ENCODE measurements at regions not wholly inside any gene's neighbourhood (a gene's known extent, or its start where the extent isn't known, plus 50 kb on each side); places are given as distances from the start of the nearest gene placed in this dataset.
"Not testable (repeated sequence)": the region's sequence is repeated elsewhere in the genome, so short reads cannot be mapped to it uniquely, and the experiment has no call there.

- 0 out of 2 replicates have a peak, but pooled peaks have one; percentile 27 for ATAC-seq
- POLR2A ChIA-PET (ENCODE audit: unreplicated experiment) = no interaction called here
- Histone ChIP-seq H4K20me1 (ENCODE audit: low read length) (no peaks in the 10 kb centered on the region), H3K27me3 (ENCODE audit: low read length) (no peaks in the 10 kb centered on the region), H2AFZ (ENCODE audit: low read length) (no peak overlapping the region), H3F3A (ENCODE audit: low read length, unreplicated experiment) (no peaks in the 10 kb centered on the region), H3K4me2 (ENCODE audit: low read length) (no peak overlapping the region), H3K4me3 (ENCODE audit: low read length) (no peak overlapping the region), H3K36me3 (ENCODE audit: low read depth, low read length) (no peaks in the 10 kb centered on the region), H3K9ac (ENCODE audit: low read length) (no peak overlapping the region), H3K79me2 (ENCODE audit: low read length) (no peaks in the 10 kb centered on the region), H3K9me3 (ENCODE audit: low read length) (no peaks in the 10 kb centered on the region), H3K9me2 (replicated peaks; ENCODE audit: low read length) (no peaks in the 10 kb centered on the region), H3K4me1 (ENCODE audit: insufficient read depth, low read length) (no peaks in the 10 kb centered on the region), H3K27ac (ENCODE audit: low read length) (no peak overlapping the region)
- no TSS peak for BruUV-seq (replicated peaks)
- peak; percentile 38 for DNase-seq
- CTCF ChIA-PET = no interaction called here
- no peak for TF ChIP-seq EZH2 (IDR thresholded peaks at IDR 0.05; ENCODE audit: low read length, unreplicated experiment)
- TF ChIP-seq CTCF (conservative IDR thresholded peaks at IDR 0.05; ENCODE audit: low read depth, low read length) = no peak
- TF ChIP-seq EZH2phosphoT487 (IDR thresholded peaks at IDR 0.05; ENCODE audit: borderline replicate concordance, low read length) = no peak
- intact Hi-C loops (cut with micrococcal nuclease) = no loop called here
Measured at GRCh38 chr10:18886102-18886501, 162.5 kb upstream of the MALRD1 start.

GRCh38 chr10:18906636-18907035 is 142.0 kb upstream of the MALRD1 start:
- BruUV-seq (replicated peaks) = no TSS peak
- Histone ChIP-seq H3K9me2 (replicated peaks; ENCODE audit: low read length) (no peaks in the 10 kb centered on the region), H2AFZ (ENCODE audit: low read length) (no peak overlapping the region), H3K4me3 (ENCODE audit: low read length) (no peak overlapping the region), H3K9ac (ENCODE audit: low read length) (no peak overlapping the region), H3K4me1 (ENCODE audit: insufficient read depth, low read length) (no peaks in the 10 kb centered on the region), H3K79me2 (ENCODE audit: low read length) (no peaks in the 10 kb centered on the region), H3K27ac (ENCODE audit: low read length) (no peak overlapping the region), H3F3A (ENCODE audit: low read length, unreplicated experiment) (no peaks in the 10 kb centered on the region), H3K4me2 (ENCODE audit: low read length) (no peak overlapping the region), H3K9me3 (ENCODE audit: low read length) (no peaks in the 10 kb centered on the region), H3K36me3 (ENCODE audit: low read depth, low read length) (no peaks in the 10 kb centered on the region), H3K27me3 (ENCODE audit: low read length) (no peaks in the 10 kb centered on the region), H4K20me1 (ENCODE audit: low read length) (no peaks in the 10 kb centered on the region)
- TF ChIP-seq CTCF (conservative IDR thresholded peaks at IDR 0.05; ENCODE audit: low read depth, low read length) (no peak), EZH2 (IDR thresholded peaks at IDR 0.05; ENCODE audit: low read length, unreplicated experiment) (no peak)
- DNase-seq (peak; percentile 37), ATAC-seq (no peak)
- ChIA-PET POLR2A (ENCODE audit: unreplicated experiment) (no interaction called here), CTCF (interaction anchor here (0.6 kb wide), 1 partner anchor 124 kb away, joined by 3 read pairs; no protein-coding TSS in a partner anchor)
- intact Hi-C loops (cut with micrococcal nuclease) = no loop called here

- BruUV-seq (replicated peaks); H4K20me1 ChIP-seq (ENCODE audit: low read length); H3F3A ChIP-seq (ENCODE audit: low read length, unreplicated experiment); H3K9ac ChIP-seq (ENCODE audit: low read length); ATAC-seq; H3K27ac ChIP-seq (ENCODE audit: low read length); H3K9me2 ChIP-seq (replicated peaks; ENCODE audit: low read length); H3K4me2 ChIP-seq (ENCODE audit: low read length); H3K9me3 ChIP-seq (ENCODE audit: low read length); H3K4me3 ChIP-seq (ENCODE audit: low read length); CTCF ChIA-PET; H3K79me2 ChIP-seq (ENCODE audit: low read length); intact Hi-C loops (cut with micrococcal nuclease); H3K4me1 ChIP-seq (ENCODE audit: insufficient read depth, low read length); H2AFZ ChIP-seq (ENCODE audit: low read length); POLR2A ChIA-PET (ENCODE audit: unreplicated experiment); H3K36me3 ChIP-seq (ENCODE audit: low read depth, low read length); DNase-seq; H3K27me3 ChIP-seq (ENCODE audit: low read length): not testable (repeated sequence)
Measured at GRCh38 chr10:18917431-18917830, 131.2 kb upstream of the MALRD1 start.
